Nephron (organoid): ENCODE measurements at regions not wholly inside any gene's neighbourhood (a gene's known extent, or its start where the extent isn't known, plus 50 kb on each side); places are given as distances from the start of the nearest gene placed in this dataset.
A peak's percentile ranks its signal among the peaks of the same experiment; 100 is the strongest.

Experiments
- H3K27ac Mint-ChIP-seq, 3 experiments: 2 replicates each; pipeline ENCODE4 v1.8.0; 2020; ENCODE audit warnings: mixed read lengths in 3 of 3, mild to moderate bottlenecking in 2 of 3, moderate library complexity in 1 of 3
- H3K27me3 Mint-ChIP-seq: 2 replicates; pipeline ENCODE4 v1.8.0; 2021; ENCODE audit warnings: low read depth, mild to moderate bottlenecking, moderate library complexity, mixed read lengths
- H3K36me3 Mint-ChIP-seq: 2 replicates; pipeline ENCODE4 v1.8.0; 2020; ENCODE audit warnings: low read depth, mixed read lengths
- H3K4me1 Mint-ChIP-seq: 2 replicates; pipeline ENCODE4 v1.8.0; 2020; ENCODE audit warnings: mixed read lengths
- H3K4me3 Mint-ChIP-seq, 3 experiments: 2 replicates each; pipeline ENCODE4 v1.8.0; 2020; ENCODE audit warnings: mild to moderate bottlenecking in 3 of 3, mixed read lengths in 3 of 3, moderate library complexity in 2 of 3
- H3K9me3 Mint-ChIP-seq: 2 replicates; pipeline ENCODE4 v1.8.0; 2020; ENCODE audit warnings: mixed read lengths
- CTCF ChIP-seq, 3 experiments: fragments of 200-600 bp; sonication (generic); IDR thresholded peaks; one replicate each; pipeline ENCODE4 v1.5.0; 2021; ENCODE audit warnings: antibody characterized with exemption in 3 of 3; ENCODE audit not compliant: unreplicated experiment in 3 of 3

- H3K27me3 Mint-ChIP-seq = peaks cover 7% of the 10 kb centered on the region
- H3K9me3 Mint-ChIP-seq = no peaks in the 10 kb centered on the region
- H3K27ac Mint-ChIP-seq = no peak overlapping the region
- no peaks in the 10 kb centered on the region for H3K36me3 Mint-ChIP-seq
- H3K4me3 Mint-ChIP-seq = no peak overlapping the region
- H3K4me1 Mint-ChIP-seq = peaks cover 4% of the 10 kb centered on the region
- TF ChIP-seq CTCF (IDR thresholded peaks at IDR 0.05; ENCODE audit: unreplicated experiment in 3 of 3) = no peak
These were observed 89.7 kb downstream of the SALL1 start for GRCh38 chr16:51061328-51061727.

- H3K27me3 Mint-ChIP-seq = peaks cover 21% of the 10 kb centered on the region
- no peak overlapping the region for H3K4me3 Mint-ChIP-seq
- H3K4me1 Mint-ChIP-seq = peaks cover 4% of the 10 kb centered on the region
- no peak overlapping the region for H3K27ac Mint-ChIP-seq
- no peak for TF ChIP-seq CTCF (IDR thresholded peaks at IDR 0.05; ENCODE audit: unreplicated experiment in 3 of 3)
- H3K36me3 Mint-ChIP-seq = no peaks in the 10 kb centered on the region
- no peaks in the 10 kb centered on the region for H3K9me3 Mint-ChIP-seq
These were observed 93.1 kb downstream of the SALL1 start for GRCh38 chr16:51057969-51058337.

DNA sequence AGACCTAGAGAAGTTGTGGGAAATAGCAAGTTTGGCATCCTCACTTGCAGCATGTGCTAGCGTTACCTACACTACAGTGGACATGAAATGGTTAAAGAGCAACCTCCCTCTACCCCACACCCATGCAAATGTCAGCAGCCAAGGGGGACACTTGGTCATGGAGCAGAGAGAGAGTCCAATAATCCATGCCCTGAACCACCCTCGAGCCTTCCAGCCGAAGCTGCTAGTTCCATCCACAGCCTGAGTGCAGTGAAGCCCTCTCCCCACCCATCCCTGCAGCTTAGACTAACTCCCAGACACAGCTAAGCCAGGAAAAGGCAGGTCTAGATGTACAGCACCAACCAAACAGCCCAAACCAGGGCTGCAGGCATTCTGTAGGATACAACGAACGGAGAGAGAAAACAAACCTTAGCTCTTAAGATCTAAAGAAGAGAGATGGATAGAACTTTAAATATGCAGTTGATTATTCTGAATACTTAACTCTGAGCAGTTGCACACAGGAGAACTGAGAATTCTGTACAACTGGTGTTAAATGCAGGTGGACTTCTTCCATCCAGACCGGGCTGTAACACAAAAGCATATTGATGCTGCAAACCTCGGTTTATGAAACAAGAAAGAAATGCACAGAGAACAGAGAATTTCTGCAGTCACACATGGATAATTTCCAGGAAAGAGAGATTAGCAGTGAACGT, 93.8 kb downstream of the SALL1 start:
- H3K9me3 Mint-ChIP-seq = no peaks in the 10 kb centered on the region

GRCh38 chr16:51056331-51056730, 94.7 kb downstream of the SALL1 start:
- Mint-ChIP-seq H3K9me3 (no peaks in the 10 kb centered on the region), H3K4me1 (peaks cover 4% of the 10 kb centered on the region), H3K27me3 (peaks cover 26% of the 10 kb centered on the region), H3K27ac (no peak overlapping the region), H3K36me3 (no peaks in the 10 kb centered on the region), H3K4me3 (no peak overlapping the region)
- no peak for TF ChIP-seq CTCF (IDR thresholded peaks at IDR 0.05; ENCODE audit: unreplicated experiment in 3 of 3)

More for the DNA sequence above, 93.8 kb downstream of the SALL1 start:
- TF ChIP-seq CTCF (IDR thresholded peaks at IDR 0.05; ENCODE audit: unreplicated experiment in 3 of 3) = no peak
- H3K27me3 Mint-ChIP-seq = peaks cover 21% of the 10 kb centered on the region
- peak overlapping the region in 1 of 3 experiments; percentile 9 for H3K27ac Mint-ChIP-seq
- peaks cover 4% of the 10 kb centered on the region for H3K4me1 Mint-ChIP-seq
- H3K4me3 Mint-ChIP-seq = no peak overlapping the region
- no peaks in the 10 kb centered on the region for H3K36me3 Mint-ChIP-seq

GRCh38 chr16:51055434-51055833, 95.6 kb downstream of the SALL1 start:
- Mint-ChIP-seq H3K9me3 (no peaks in the 10 kb centered on the region), H3K27me3 (peaks cover 26% of the 10 kb centered on the region), H3K4me3 (no peak overlapping the region), H3K4me1 (peaks cover 4% of the 10 kb centered on the region), H3K27ac (no peak overlapping the region), H3K36me3 (no peaks in the 10 kb centered on the region)
- no peak for TF ChIP-seq CTCF (IDR thresholded peaks at IDR 0.05; ENCODE audit: unreplicated experiment in 3 of 3)

DNA sequence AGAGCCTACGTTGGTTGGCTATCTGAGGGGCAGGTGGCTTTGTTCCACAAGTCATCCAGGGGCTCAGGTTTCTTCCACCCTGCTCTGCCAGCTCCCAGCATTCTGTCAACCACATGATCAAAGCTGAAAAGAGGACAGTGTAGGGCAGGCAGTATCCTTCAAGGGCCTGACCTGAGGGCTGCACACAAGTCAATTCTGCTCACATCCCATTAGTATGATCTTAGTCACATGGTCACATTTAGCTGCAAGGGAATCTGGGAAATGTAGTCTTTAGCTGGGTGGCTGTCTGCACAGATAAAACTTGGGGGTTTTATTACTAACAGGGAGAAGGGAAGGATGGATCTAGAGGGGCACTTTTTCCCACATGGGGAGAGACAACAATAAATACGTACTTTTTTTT, 97.3 kb downstream of the SALL1 start:
- TF ChIP-seq CTCF (IDR thresholded peaks at IDR 0.05; ENCODE audit: unreplicated experiment in 3 of 3) = no peak
- H3K27me3 Mint-ChIP-seq = peaks cover 27% of the 10 kb centered on the region
- no peak overlapping the region for H3K27ac Mint-ChIP-seq
- H3K4me1 Mint-ChIP-seq = peaks cover 9% of the 10 kb centered on the region
- no peaks in the 10 kb centered on the region for H3K9me3 Mint-ChIP-seq
- no peak overlapping the region for H3K4me3 Mint-ChIP-seq
- H3K36me3 Mint-ChIP-seq = no peaks in the 10 kb centered on the region
